ENCODE measurements at regions not wholly inside any gene's neighbourhood (a gene's known extent, or its start where the extent isn't known, plus 50 kb on each side); places are given as distances from the start of the nearest gene placed in this dataset.

GRCh38 chr10:130387936-130388580 is 251.9 kb downstream of the GLRX3 start:
- TF ChIP-seq, protein P1, sequence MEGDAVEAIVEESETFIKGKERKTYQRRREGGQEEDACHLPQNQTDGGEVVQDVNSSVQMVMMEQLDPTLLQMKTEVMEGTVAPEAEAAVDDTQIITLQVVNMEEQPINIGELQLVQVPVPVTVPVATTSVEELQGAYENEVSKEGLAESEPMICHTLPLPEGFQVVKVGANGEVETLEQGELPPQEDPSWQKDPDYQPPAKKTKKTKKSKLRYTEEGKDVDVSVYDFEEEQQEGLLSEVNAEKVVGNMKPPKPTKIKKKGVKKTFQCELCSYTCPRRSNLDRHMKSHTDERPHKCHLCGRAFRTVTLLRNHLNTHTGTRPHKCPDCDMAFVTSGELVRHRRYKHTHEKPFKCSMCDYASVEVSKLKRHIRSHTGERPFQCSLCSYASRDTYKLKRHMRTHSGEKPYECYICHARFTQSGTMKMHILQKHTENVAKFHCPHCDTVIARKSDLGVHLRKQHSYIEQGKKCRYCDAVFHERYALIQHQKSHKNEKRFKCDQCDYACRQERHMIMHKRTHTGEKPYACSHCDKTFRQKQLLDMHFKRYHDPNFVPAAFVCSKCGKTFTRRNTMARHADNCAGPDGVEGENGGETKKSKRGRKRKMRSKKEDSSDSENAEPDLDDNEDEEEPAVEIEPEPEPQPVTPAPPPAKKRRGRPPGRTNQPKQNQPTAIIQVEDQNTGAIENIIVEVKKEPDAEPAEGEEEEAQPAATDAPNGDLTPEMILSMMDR (conservative IDR thresholded peaks at IDR 0.05) = no peak
- no peak for TF ChIP-seq ZFX (IDR thresholded peaks at IDR 0.05)
